Stimulated activated CD4-positive, alpha-beta T cell treated with anti-CD3 and anti-CD28 coated beads, TNF-alpha, amount 100 ng/mL, for 1 hour (primary cell): ENCODE measurements at regions not wholly inside any gene's neighbourhood (a gene's known extent, or its start where the extent isn't known, plus 50 kb on each side); places are given as distances from the start of the nearest gene placed in this dataset.

Source experiments
- DNase-seq, 3 donors: peaks; one replicate each; pipeline ENCODE4 v3.0.0-alpha.2; 2020; ENCODE audit warnings: low read depth in 3 of 3, low spot score in 1 of 3

DNA sequence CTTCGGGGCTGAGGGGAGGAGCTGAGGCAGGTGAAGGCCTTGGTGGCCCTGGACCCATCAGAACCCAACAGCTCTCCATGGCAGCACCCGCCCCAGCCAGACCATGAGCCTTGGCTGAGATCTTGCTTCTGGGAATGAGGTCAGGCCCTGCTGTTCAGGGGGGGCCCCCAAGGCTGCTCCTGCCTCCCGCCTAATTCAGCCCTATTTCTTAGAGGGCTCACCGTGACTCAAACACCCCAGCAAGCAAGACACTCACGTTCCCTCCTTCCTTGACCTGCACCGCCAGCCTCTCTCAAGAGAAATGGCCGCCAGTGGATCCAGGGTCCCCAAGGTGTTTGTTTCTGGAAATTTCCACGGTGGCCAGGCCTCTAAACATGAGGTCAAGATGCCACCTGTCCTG, 61.4 kb upstream of the PPP1R26 start:
- DNase-seq: no peak

GRCh38 chr9:135419106-135419505, 60.5 kb upstream of the PPP1R26 start:
- no peak for DNase-seq

- no peak for DNase-seq
Observed at GRCh38 chr9:135422341-135422944, 57.1 kb upstream of the PPP1R26 start.

- no peak for DNase-seq
Observed at GRCh38 chr9:135423725-135424124, 55.9 kb upstream of the PPP1R26 start.
